Left ventricle myocardium inferior (tissue), 1 donor: ENCODE measurements at regions not wholly inside any gene's neighbourhood (a gene's known extent, or its start where the extent isn't known, plus 50 kb on each side); places are given as distances from the start of the nearest gene placed in this dataset.

Experiments used
- DNase-seq: peaks from one replicate; pipeline ENCODE4 v3.0.0-alpha.2; 2020
- H3K27ac ChIP-seq: fragments of 200-600 bp; replicated peaks from 2 replicates; pipeline ENCODE4 v1.8.0; 2021
- H3K27me3 ChIP-seq: fragments of 200-600 bp; 2 replicates; pipeline ENCODE4 v1.8.0; 2021; ENCODE audit warnings: low read depth
- H3K36me3 ChIP-seq: fragments of 200-600 bp; 2 replicates; pipeline ENCODE4 v1.8.0; 2021
- H3K4me1 ChIP-seq: fragments of 200-600 bp; 2 replicates; pipeline ENCODE4 v1.8.0; 2021
- H3K4me3 ChIP-seq: fragments of 200-600 bp; 2 replicates; pipeline ENCODE4 v1.8.0; 2021; ENCODE audit warnings: mild to moderate bottlenecking, moderate library complexity
- H3K9me3 ChIP-seq: fragments of 200-600 bp; replicated peaks from 2 replicates; pipeline ENCODE4 v1.8.0; 2021
- intact Hi-C: fragments of 100-400 bp; cut with micrococcal nuclease; formaldehyde crosslinking; loops from one replicate; pipeline ENCODE4 v1.11.0; 2022
- TF ChIP-seq, protein P1 (sequence below): fragments of 200-600 bp; IDR thresholded peaks from 2 replicates; pipeline ENCODE4 v1.8.0; 2021; ENCODE audit warnings: antibody characterized with exemption, mild to moderate bottlenecking, borderline replicate concordance
- donor health status: DM: no; HTN: yes; CAD: no; lungs with severe emphysema.

DNA sequence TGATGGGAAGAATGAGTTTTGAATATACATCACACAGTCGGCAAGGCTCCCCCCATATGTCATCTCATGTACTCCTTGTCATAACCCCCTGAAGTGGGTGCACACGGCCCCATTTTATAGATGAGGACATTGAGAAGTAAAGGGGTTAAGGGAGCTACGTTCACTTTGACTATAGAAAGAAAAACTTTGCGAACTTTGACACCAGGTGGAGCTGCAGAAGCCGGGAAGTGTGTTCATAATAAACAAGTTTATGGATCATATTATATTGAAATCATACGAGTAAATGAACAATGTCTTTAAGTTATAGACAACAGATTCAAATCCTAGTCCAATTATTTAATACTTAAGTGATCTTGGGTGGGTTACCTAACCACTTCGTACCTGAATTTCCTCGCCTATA is 203.8 kb upstream of the PITX2 start:
- no peaks in the 10 kb centered on the region for H3K36me3 ChIP-seq
- H3K4me1 ChIP-seq: no peaks in the 10 kb centered on the region
- no peak for DNase-seq
- no peak overlapping the region for H3K27ac ChIP-seq
- intact Hi-C loops: no loop called here
- peaks cover 11% of the 10 kb centered on the region for H3K9me3 ChIP-seq
- H3K4me3 ChIP-seq: no peak overlapping the region
- TF ChIP-seq, protein P1, sequence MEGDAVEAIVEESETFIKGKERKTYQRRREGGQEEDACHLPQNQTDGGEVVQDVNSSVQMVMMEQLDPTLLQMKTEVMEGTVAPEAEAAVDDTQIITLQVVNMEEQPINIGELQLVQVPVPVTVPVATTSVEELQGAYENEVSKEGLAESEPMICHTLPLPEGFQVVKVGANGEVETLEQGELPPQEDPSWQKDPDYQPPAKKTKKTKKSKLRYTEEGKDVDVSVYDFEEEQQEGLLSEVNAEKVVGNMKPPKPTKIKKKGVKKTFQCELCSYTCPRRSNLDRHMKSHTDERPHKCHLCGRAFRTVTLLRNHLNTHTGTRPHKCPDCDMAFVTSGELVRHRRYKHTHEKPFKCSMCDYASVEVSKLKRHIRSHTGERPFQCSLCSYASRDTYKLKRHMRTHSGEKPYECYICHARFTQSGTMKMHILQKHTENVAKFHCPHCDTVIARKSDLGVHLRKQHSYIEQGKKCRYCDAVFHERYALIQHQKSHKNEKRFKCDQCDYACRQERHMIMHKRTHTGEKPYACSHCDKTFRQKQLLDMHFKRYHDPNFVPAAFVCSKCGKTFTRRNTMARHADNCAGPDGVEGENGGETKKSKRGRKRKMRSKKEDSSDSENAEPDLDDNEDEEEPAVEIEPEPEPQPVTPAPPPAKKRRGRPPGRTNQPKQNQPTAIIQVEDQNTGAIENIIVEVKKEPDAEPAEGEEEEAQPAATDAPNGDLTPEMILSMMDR: no peak
- no peaks in the 10 kb centered on the region for H3K27me3 ChIP-seq

DNA sequence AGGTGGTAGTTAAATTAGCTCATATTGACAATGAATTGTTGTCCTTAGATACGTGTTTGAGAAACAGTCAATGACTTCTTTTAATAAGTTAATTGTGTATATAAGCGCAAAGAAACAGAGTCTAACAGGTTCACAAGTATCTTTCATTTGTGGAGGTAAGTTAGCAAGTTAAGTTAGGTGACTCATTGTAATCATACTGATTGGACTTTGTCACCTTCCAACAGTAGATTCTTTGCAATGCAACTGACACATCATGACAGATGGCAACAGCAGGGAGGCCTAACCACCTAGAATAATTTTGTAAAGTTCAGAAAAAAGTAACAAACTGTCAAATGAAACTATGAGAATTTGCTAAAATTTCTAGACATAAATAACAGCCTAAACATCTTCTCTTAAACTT is 207.6 kb upstream of the PITX2 start:
- TF ChIP-seq, protein P1: no peak
- no peak overlapping the region for H3K4me3 ChIP-seq
- H3K36me3 ChIP-seq: no peaks in the 10 kb centered on the region
- H3K27me3 ChIP-seq: no peaks in the 10 kb centered on the region
- H3K27ac ChIP-seq: no peak overlapping the region
- no peaks in the 10 kb centered on the region for H3K4me1 ChIP-seq
- peaks cover 11% of the 10 kb centered on the region for H3K9me3 ChIP-seq
- DNase-seq: no peak
- intact Hi-C loops: no loop called here

DNA sequence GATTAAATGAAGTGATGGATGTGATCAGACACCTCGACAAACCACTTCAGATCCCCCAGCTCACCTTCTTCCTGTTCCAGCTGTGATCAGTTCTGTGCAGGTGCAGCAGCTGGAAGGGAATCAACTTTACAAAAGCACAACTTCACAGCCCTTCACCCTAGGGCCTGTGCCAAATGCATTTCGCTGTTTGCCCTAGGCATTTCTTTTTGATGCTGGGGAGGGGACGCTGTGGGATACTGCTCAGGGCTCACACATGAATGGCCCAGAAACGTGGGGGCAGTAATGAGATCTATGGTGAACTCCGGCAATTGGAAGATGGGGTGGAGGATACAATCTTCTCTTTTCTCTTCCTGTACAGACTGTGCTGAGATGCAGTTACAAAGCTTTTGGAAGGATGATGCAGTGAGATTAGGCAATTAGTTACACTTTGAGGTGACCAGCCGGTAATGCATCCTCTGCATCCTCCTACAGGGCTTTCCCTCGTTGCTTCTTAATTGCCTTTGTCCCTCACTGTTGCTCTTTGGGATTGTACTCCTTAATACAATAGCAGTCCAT is 215.1 kb upstream of the PITX2 start:
- no peak for DNase-seq
- Histone ChIP-seq H3K27me3 (no peaks in the 10 kb centered on the region), H3K4me3 (no peak overlapping the region), H3K27ac (no peak overlapping the region), H3K9me3 (no peaks in the 10 kb centered on the region), H3K36me3 (no peaks in the 10 kb centered on the region), H3K4me1 (no peaks in the 10 kb centered on the region)
- intact Hi-C loops: no loop called here
- TF ChIP-seq, protein P1: no peak

DNA sequence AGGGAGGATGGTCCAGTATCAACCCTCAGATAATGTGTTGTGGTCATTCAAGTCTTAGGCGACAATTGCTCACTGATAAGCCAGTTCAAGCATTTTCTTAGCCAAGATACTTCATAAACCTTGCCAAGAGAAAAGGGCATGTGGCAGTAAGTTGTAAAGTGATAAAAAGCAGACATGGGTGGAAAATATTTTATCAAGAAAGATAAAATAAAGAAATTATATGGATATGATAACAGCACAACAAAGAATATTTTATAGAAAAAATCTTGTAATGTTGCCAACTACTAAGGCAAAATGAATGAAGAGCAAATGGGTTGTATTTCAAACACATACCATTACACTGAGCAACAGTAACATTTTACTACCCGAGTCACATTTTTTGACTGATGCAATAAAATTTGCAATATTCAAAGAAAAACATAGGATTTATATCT is 217.4 kb upstream of the PITX2 start:
- H3K4me1 ChIP-seq: no peaks in the 10 kb centered on the region
- H3K27me3 ChIP-seq: no peaks in the 10 kb centered on the region
- DNase-seq: no peak
- no peaks in the 10 kb centered on the region for H3K9me3 ChIP-seq
- no peaks in the 10 kb centered on the region for H3K36me3 ChIP-seq
- intact Hi-C loops: no loop called here
- no peak overlapping the region for H3K27ac ChIP-seq
- TF ChIP-seq, protein P1: no peak
- H3K4me3 ChIP-seq: no peak overlapping the region

DNA sequence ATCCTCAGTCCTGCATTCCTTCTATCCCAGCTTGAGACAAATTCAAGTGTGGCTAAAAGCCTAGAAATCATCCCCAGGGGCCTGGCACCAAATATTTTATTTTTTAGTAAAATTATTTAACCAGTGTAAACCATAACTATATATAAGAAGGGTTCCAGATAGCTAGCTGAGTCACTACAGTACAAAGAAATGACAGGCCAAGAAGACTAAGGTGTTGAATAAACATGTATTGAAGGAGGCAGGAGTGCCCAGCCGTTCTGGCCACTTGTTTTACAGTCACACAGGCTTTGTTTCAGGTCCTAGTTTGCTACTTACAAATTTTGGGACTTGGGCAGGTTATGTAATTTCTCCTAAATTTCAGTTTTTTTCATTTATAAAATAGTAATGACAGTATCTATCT is 225.9 kb upstream of the PITX2 start:
- no peak overlapping the region for H3K27ac ChIP-seq

More for the DNA sequence above, 225.9 kb upstream of the PITX2 start:
- Histone ChIP-seq H3K9me3 (no peaks in the 10 kb centered on the region), H3K4me1 (no peaks in the 10 kb centered on the region), H3K36me3 (no peaks in the 10 kb centered on the region), H3K4me3 (no peak overlapping the region), H3K27me3 (no peaks in the 10 kb centered on the region)
- no peak for DNase-seq
- intact Hi-C loops: no loop called here
- TF ChIP-seq, protein P1: no peak
